ENCODE measurements at regions not wholly inside any gene's neighbourhood (a gene's known extent, or its start where the extent isn't known, plus 50 kb on each side); places are given as distances from the start of the nearest gene placed in this dataset.

DNA sequence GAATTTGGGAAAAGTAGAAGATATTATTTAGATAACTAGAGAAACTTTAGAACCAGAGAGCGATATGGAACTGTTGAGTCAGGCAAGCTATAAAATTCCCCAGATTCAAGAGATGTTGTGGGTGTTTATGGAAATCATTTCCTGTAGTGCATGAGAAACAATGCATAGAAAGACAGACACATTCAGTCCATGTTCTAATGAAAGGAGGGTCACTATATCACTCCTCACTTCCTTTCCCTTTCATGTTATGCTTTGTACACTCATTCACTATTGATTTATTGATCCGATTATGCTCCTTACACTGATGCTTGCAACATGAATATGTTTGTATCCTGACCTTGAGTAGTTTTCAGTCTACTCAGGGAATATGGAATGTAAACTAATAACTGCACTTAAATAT lies 1459.9 kb upstream of the ALCAM start:
- intact Hi-C loops (cut with DNase I): no loop called here
- Histone ChIP-seq H3K27me3 (no peaks in the 10 kb centered on the region), H3K36me3 (replicated peaks in 1 of 2; ENCODE audit: insufficient read depth in 1 of 2, low read depth in 2 of 2) (no peaks in the 10 kb centered on the region), H3K4me3 (no peak overlapping the region), H3K4me1 (no peaks in the 10 kb centered on the region), H3K27ac (no peak overlapping the region), H3K9me3 (no peaks in the 10 kb centered on the region)
- DNase-seq (no peak), ATAC-seq (no peak)
- WGBS, 2 donors: 72 to 77% methylated on average over 2 of the region's 2 CpGs
- TF ChIP-seq, protein P1, sequence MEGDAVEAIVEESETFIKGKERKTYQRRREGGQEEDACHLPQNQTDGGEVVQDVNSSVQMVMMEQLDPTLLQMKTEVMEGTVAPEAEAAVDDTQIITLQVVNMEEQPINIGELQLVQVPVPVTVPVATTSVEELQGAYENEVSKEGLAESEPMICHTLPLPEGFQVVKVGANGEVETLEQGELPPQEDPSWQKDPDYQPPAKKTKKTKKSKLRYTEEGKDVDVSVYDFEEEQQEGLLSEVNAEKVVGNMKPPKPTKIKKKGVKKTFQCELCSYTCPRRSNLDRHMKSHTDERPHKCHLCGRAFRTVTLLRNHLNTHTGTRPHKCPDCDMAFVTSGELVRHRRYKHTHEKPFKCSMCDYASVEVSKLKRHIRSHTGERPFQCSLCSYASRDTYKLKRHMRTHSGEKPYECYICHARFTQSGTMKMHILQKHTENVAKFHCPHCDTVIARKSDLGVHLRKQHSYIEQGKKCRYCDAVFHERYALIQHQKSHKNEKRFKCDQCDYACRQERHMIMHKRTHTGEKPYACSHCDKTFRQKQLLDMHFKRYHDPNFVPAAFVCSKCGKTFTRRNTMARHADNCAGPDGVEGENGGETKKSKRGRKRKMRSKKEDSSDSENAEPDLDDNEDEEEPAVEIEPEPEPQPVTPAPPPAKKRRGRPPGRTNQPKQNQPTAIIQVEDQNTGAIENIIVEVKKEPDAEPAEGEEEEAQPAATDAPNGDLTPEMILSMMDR (IDR thresholded peaks at IDR 0.05): no peak
- no peak for TF ChIP-seq POLR2A (IDR thresholded peaks at IDR 0.05)

GRCh38 chr3:103907567-103907966 lies 1459.1 kb upstream of the ALCAM start:
- no peaks in the 10 kb centered on the region for H3K9me3 ChIP-seq
- H3K4me3 ChIP-seq: no peak overlapping the region
- intact Hi-C loops (cut with DNase I): no loop called here
- DNase-seq: no peak
- no peaks in the 10 kb centered on the region for H3K4me1 ChIP-seq
- H3K36me3 ChIP-seq (replicated peaks in 1 of 2; ENCODE audit: insufficient read depth in 1 of 2, low read depth in 2 of 2): no peaks in the 10 kb centered on the region
- 86 to 90% methylated on average over 3 of the region's 3 CpGs for WGBS, 2 donors
- TF ChIP-seq, protein P1 (IDR thresholded peaks at IDR 0.05): no peak
- TF ChIP-seq POLR2A (IDR thresholded peaks at IDR 0.05): no peak
- no peak for ATAC-seq
- no peak overlapping the region for H3K27ac ChIP-seq
- no peaks in the 10 kb centered on the region for H3K27me3 ChIP-seq

GRCh38 chr3:103909395-103909794 lies 1457.3 kb upstream of the ALCAM start:
- Histone ChIP-seq H3K36me3 (replicated peaks in 1 of 2; ENCODE audit: insufficient read depth in 1 of 2, low read depth in 2 of 2) (no peaks in the 10 kb centered on the region), H3K27ac (no peak overlapping the region), H3K4me3 (no peak overlapping the region), H3K9me3 (no peaks in the 10 kb centered on the region), H3K4me1 (no peaks in the 10 kb centered on the region), H3K27me3 (no peaks in the 10 kb centered on the region)
- 90 to 94% methylated on average over 1 of the region's 1 CpG for WGBS, 2 donors
- DNase-seq: no peak
- ATAC-seq: no peak
- intact Hi-C loops (cut with DNase I): no loop called here
- TF ChIP-seq, protein P1 (IDR thresholded peaks at IDR 0.05): no peak

DNA sequence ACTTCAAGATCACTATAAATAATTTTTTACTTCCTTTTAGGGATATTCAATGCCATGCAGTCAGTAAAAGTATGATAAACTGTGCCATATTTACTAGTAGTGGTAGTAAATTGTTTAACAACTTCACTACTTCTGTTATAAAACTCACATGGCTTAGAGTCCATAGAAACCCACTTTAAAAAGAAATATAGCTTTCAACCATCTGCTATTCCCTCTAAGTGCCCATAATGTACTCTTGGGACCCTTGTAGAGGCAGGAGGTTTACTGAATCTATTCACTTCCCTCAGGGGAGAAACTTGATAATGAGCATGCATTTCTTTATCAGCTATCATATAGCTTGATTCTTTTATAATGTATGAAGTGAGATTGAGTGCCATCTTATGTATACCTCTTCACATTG lies 1448.4 kb upstream of the ALCAM start:
- Histone ChIP-seq H3K36me3 (replicated peaks in 1 of 2; ENCODE audit: insufficient read depth in 1 of 2, low read depth in 2 of 2) (no peaks in the 10 kb centered on the region), H3K27ac (no peak overlapping the region), H3K4me3 (no peak overlapping the region), H3K9me3 (no peaks in the 10 kb centered on the region), H3K4me1 (no peaks in the 10 kb centered on the region), H3K27me3 (no peaks in the 10 kb centered on the region)
- no peak for DNase-seq
- TF ChIP-seq, protein P1 (IDR thresholded peaks at IDR 0.05): no peak
- no peak for TF ChIP-seq POLR2A (IDR thresholded peaks at IDR 0.05)
- intact Hi-C loops (cut with DNase I): no loop called here
- no peak for ATAC-seq

DNA sequence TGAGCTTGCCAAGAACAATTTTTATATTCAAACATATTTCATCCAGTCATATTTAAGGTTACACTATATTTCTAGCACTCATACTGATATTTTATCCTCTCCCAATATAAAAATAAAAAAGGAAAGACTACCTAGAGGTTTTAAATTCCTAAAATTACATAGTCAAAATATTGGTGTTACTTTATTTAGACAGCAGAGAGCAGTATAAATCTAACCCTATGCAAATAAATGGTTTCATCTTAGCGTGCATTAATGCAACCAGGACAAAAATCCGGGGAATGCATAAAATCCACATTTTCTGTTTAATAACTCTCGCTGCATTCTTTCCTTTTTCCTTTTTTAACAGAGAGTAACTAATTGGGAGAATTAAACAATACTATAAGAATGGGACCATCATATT lies 1447.4 kb upstream of the ALCAM start:
- Histone ChIP-seq H3K4me3 (no peak overlapping the region), H3K27ac (no peak overlapping the region), H3K36me3 (replicated peaks in 1 of 2; ENCODE audit: insufficient read depth in 1 of 2, low read depth in 2 of 2) (no peaks in the 10 kb centered on the region), H3K27me3 (no peaks in the 10 kb centered on the region), H3K9me3 (no peaks in the 10 kb centered on the region), H3K4me1 (no peaks in the 10 kb centered on the region)
- WGBS, 2 donors: 59 to 60% methylated on average over 3 of the region's 3 CpGs
- ATAC-seq (no peak), DNase-seq (no peak)
- TF ChIP-seq, protein P1 (IDR thresholded peaks at IDR 0.05): no peak
- intact Hi-C loops (cut with DNase I): no loop called here

Data from body of pancreas (tissue), 4 donors.